HG03045 (cell line): ENCODE measurements at regions not wholly inside any gene's neighbourhood (a gene's known extent, or its start where the extent isn't known, plus 50 kb on each side); places are given as distances from the start of the nearest gene placed in this dataset.

Source experiments
- ATAC-seq: cut with Tn5 transposase; IDR thresholded peaks from one replicate; pipeline ENCODE4 v1.9.1; 2021; ENCODE audit warnings: mild to moderate bottlenecking, moderate library complexity; ENCODE audit not compliant: unreplicated experiment

DNA sequence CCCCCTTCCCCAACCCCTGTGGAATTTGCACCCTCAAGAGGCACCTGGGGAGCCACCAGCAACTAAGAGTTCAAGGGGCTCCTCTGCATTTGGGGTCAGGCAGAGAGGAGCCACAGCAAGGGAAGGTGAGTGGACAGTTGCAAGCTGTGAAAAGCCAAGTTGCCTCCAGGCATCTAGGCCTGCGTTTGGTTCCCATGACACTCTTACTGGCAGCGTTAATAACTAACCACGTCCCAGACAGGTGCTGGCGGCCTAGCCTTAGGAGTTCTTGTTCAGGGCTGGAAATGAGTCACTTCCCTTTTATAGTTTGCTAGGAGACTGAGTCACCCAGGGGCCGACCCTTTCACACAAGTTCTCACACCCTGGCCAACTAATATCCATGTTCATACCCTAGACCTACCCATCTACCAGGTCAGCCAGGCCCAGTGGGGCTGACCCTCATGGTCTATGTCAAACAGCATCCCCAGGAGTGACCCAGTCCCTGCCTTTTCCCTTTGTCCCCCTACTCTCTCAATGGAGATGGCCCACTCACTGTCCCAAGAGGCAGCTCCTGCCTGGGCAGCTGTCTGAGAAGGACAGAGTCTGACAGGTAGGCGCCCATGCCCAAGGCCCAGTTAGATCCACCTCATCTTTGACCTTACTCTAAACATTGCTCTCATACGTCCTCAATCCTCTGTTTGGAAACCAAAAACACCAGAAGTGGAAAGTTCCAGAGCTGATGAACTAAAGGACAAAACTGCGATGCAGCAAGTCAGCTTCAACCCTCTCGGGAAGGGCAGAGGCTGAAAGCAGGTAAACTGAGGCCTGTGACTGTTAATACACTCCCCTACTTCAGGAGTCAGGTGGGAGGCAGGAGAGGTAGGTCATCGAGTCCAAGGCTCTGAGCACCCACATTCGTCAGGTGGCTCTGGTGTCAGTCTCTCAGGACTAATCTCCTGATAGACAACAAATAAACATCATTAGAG lies 300.6 kb downstream of the SOX9 start:
- ATAC-seq = peak; percentile 42

GRCh38 chr17:72422204-72422504 lies 301.3 kb downstream of the SOX9 start:
- no peak for ATAC-seq

- ATAC-seq = peak; percentile 55
These were observed 301.9 kb downstream of the SOX9 start for GRCh38 chr17:72422505-72423285.

GRCh38 chr17:72423286-72423589 lies 302.4 kb downstream of the SOX9 start:
- ATAC-seq = no peak

DNA sequence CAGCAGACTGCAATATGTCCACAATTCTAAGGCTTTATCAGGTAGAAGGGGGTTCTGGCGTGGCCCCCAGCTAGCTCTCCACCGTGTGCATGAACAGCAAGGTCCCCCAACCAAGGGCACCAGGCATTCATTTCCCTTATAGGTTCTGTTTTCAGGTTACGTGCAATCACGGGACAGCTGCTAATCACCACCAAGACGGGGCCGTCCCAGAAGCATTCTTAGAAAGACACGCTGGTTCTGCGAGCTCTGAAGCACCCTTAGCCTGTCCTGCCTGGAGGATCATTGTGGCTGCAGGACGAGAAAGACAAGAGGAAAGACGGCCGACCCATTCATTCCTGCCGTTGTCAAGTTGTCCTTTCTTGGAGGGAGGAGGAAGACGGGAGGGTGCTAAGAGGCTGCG lies 302.9 kb downstream of the SOX9 start:
- ATAC-seq = no peak

GRCh38 chr17:72424505-72425117 lies 303.8 kb downstream of the SOX9 start:
- no peak for ATAC-seq

DNA sequence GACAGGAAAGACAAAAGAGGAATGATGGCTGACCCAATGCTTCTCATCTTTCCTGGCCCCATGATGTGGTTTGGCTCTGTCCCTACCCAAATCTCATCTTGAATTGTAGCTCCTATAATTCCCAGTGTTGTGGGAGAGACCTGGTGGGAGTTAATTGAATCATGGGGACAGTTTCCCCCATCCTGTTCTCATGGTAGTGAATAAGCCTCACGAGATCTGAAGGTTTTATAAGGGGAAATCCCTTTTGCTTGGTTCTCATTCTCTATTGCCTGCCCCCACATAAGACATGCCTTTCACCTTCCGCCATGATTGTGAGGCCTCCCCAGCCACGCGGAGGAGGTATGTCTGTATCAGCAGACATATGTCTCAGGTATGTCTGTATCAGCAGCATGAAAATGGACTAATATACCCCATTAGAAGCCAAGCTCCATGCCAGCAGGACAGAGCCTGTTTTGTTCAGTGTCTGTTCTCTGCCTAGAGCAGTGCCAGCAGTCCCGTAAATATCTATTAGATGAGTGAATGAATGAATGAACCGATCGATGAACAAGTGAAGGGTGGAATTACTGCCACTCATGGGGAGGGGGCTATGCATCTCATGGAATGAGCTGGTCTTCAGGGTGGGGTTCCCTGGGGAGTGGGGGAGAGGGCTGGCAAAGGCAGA lies 304.4 kb downstream of the SOX9 start:
- no peak for ATAC-seq

DNA sequence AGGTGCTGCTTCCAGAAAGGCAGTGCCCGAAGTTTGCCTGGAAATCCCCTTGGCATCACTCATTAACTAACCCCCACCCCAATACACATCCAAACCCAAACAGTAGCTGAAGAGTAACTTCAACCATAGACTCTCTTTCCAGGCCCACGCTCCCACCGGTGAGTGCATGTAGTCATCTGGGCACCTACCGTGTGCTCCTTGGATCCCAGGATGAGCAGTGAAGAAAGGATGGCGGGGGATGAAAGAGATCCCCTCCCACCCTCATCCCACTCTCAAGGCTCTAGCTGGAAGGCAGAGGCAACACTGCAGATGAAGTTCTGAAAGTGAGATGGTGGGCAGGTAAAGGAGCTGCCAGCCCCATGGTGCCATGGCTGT lies 305.0 kb downstream of the SOX9 start:
- no peak for ATAC-seq

DNA sequence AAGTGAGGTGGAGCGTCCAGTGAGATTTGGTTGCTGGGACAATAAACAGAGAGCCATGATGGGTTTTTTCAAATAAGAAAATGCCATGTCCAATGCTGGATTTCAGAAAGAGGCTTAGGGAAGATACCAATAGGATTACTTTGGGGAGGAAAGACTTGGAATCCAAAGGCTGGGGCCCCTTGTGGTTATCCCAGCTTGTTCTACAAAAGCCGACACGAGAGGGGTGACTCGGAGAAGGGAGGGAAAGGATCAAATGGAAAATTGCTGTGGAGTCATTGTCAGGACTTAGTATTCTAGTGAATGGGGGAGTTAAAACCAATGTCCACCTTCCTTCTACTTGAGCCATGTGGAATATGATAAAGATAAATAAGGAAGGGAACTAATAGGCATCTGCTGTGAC lies 305.5 kb downstream of the SOX9 start:
- no peak for ATAC-seq

- ATAC-seq = no peak
These were observed 306.3 kb downstream of the SOX9 start for GRCh38 chr17:72426948-72427760.

GRCh38 chr17:72427761-72428109 lies 306.9 kb downstream of the SOX9 start:
- ATAC-seq = no peak

GRCh38 chr17:72429066-72429638 lies 308.3 kb downstream of the SOX9 start:
- ATAC-seq = no peak

DNA sequence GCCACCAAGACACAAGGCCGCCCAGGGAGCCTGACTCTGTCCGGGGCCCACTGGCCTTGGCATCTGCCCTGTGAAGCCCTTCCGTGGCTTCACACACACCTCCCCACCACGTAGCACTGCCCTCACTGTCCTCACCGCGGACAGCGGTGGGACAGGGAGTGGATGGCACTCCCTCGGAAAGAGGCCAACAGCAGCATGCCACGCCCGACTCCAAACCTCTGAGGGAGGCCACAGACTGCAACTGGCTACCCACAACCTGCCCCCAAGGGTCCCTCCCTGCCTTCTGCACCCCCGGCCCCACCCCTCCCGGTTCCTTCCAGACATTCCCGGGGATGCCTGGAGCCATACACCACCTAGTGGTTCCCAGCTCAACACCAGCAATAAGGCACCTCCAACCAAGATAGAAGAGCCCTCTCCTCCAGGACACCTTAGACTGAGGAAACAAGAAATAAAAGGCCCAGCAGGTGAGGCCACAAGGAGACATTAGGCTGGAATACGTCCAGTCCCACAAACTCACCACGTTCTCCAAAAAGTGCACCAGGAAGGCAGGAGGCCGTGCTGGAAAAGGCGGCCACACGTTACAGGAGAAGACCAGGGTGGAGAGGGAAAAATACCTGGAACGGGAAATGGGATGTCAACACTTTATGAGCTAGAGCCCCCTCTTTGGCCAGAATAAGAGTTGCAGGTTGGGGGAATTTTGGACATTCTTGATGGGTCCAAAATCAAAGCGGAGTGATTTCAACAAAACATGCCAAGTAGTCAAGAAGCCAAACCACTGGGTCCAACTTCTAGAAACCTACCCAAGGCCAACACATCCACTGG lies 310.0 kb downstream of the SOX9 start:
- ATAC-seq = no peak

- no peak for ATAC-seq
These were observed 311.4 kb downstream of the SOX9 start for GRCh38 chr17:72432143-72432621.

DNA sequence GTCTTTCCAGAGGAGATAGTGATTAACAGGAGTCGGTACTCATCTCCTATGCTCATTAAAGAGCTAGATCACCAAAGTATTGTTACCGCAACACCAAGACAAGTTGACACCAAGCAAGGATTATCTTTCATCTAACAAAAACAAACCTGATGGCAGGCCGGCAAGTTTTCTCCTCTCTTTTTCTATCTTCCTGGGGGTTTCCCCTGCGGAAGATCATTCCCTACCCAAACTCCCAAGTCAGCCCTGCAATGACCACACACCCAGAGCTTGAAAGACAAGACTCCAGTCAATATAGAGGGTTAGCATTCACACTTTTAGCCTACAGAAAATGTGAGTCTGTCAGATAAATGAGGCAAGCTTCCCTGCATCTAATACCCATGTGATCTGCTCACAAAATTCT lies 312.1 kb downstream of the SOX9 start:
- ATAC-seq = no peak

GRCh38 chr17:72433797-72434196 lies 313.0 kb downstream of the SOX9 start:
- ATAC-seq = no peak

- ATAC-seq = no peak
These were observed 313.8 kb downstream of the SOX9 start for GRCh38 chr17:72434581-72434980.

GRCh38 chr17:72434991-72435618 lies 314.3 kb downstream of the SOX9 start:
- no peak for ATAC-seq

DNA sequence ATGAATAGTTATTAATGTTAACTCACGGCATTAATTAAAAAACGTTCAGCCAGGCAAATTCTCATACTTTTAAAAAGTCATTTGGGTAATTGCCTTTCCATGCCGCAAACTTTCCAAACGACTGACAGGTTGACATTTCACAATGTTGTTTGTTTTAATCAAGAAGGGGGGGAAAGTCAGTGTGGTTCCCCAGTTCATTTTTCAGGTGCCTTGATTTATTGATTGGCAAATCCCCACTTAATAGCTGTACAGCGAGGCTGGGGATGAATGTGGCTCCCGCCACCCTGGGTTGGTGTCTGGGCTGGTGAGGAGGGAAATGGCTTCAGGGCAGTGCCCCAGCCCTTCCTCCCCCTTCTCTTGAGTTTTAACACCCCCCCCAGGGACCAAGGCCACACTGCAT lies 318.0 kb downstream of the SOX9 start:
- no peak for ATAC-seq
